Hepatocyte (in vitro differentiated cells): ENCODE measurements at regions not wholly inside any gene's neighbourhood (a gene's known extent, or its start where the extent isn't known, plus 50 kb on each side); places are given as distances from the start of the nearest gene placed in this dataset.

ENCODE experiments used
- DNase-seq: peaks from one replicate; pipeline ENCODE4 v3.0.0-alpha.2; 2016; ENCODE audit warnings: low spot score
- H2AFZ ChIP-seq: fragments of 200-600 bp; sonication (generic); 2 replicates; pipeline ENCODE4 v1.6.0; 2016; ENCODE audit warnings: antibody characterized with exemption, mild to moderate bottlenecking
- H3K27ac ChIP-seq: fragments of 200-600 bp; sonication (generic); 2 replicates; pipeline ENCODE4 v1.5.1; 2016; ENCODE audit warnings: mild to moderate bottlenecking
- H3K27me3 ChIP-seq: fragments of 200-600 bp; sonication (generic); 2 replicates; pipeline ENCODE4 v1.6.1; 2016
- H3K36me3 ChIP-seq: fragments of 200-600 bp; sonication (generic); replicated peaks from 2 replicates; pipeline ENCODE4 v1.5.1; 2016; ENCODE audit warnings: low read depth; ENCODE audit not compliant: insufficient read depth
- H3K4me1 ChIP-seq: fragments of 200-600 bp; sonication (generic); 2 replicates; pipeline ENCODE4 v1.5.1; 2016; ENCODE audit warnings: mild to moderate bottlenecking, moderate library complexity; ENCODE audit not compliant: insufficient read depth
- H3K4me2 ChIP-seq: fragments of 200-600 bp; sonication (generic); 2 replicates; pipeline ENCODE4 v1.6.0; 2016
- H3K4me3 ChIP-seq: fragments of 200-600 bp; sonication (generic); 2 replicates; pipeline ENCODE4 v1.5.1; 2016; ENCODE audit warnings: mild to moderate bottlenecking
- H3K79me2 ChIP-seq: fragments of 200-600 bp; sonication (generic); 2 replicates; pipeline ENCODE4 v1.6.0; 2017; ENCODE audit warnings: mild to moderate bottlenecking
- H3K9me2 ChIP-seq: fragments of 200-600 bp; sonication (generic); replicated peaks from 2 replicates; pipeline ENCODE4 v1.6.0; 2017; ENCODE audit warnings: mild to moderate bottlenecking; ENCODE audit not compliant: insufficient read depth
- H3K9me3 ChIP-seq: fragments of 200-600 bp; sonication (generic); 2 replicates; pipeline ENCODE4 v1.5.1; 2016; ENCODE audit warnings: low read depth, mild to moderate bottlenecking
- H4K20me1 ChIP-seq: fragments of 200-600 bp; sonication (generic); 2 replicates; pipeline ENCODE4 v1.6.0; 2016; ENCODE audit warnings: mild to moderate bottlenecking; ENCODE audit not compliant: insufficient read depth, poor library complexity, severe bottlenecking
- CTCF ChIP-seq: fragments of 200-600 bp; sonication (generic); IDR thresholded peaks from 2 replicates; pipeline ENCODE4 v1.5.1; 2016; ENCODE audit warnings: antibody characterized with exemption, mild to moderate bottlenecking; ENCODE audit not compliant: poor library complexity
- EZH2 ChIP-seq: fragments of 200-600 bp; sonication (generic); IDR thresholded peaks from 2 replicates; pipeline ENCODE4 v1.6.1; 2016; ENCODE audit warnings: antibody characterized with exemption, mild to moderate bottlenecking, borderline replicate concordance
- EZH2phosphoT487 ChIP-seq: fragments of 200-600 bp; sonication (generic); IDR thresholded peaks from one replicate; pipeline ENCODE4 v1.6.1; 2018; ENCODE audit warnings: antibody characterized with exemption, mild to moderate bottlenecking, low read depth, moderate library complexity; ENCODE audit not compliant: unreplicated experiment, severe bottlenecking
- WGBS: methylation state at CpG from one replicate; pipeline ENCODE4 v1.1.6; 2016; ENCODE audit warnings: low lambda C conversion rate; ENCODE audit errors: missing lambda C conversion rate; 5-methylcytosine and 5-hydroxymethylcytosine counted together

GRCh38 chr7:46164629-46165028, 243.6 kb upstream of the IGFBP3 start:
- Histone ChIP-seq H3K4me2 (no peak overlapping the region), H3K27ac (no peak overlapping the region), H4K20me1 (no peaks in the 10 kb centered on the region), H3K9me2 (no peaks in the 10 kb centered on the region), H2AFZ (no peak overlapping the region), H3K4me1 (no peaks in the 10 kb centered on the region), H3K27me3 (no peaks in the 10 kb centered on the region), H3K79me2 (no peaks in the 10 kb centered on the region), H3K9me3 (no peaks in the 10 kb centered on the region), H3K36me3 (no peaks in the 10 kb centered on the region), H3K4me3 (no peak overlapping the region)
- WGBS = 93% methylated on average over 1 of the region's 1 CpG
- no peak for TF ChIP-seq EZH2
- TF ChIP-seq EZH2phosphoT487 = no peak
- TF ChIP-seq CTCF = no peak
- DNase-seq = no peak

- Histone ChIP-seq H3K9me2 (no peaks in the 10 kb centered on the region), H3K36me3 (no peaks in the 10 kb centered on the region), H3K27ac (no peak overlapping the region), H3K4me3 (no peak overlapping the region), H4K20me1 (no peaks in the 10 kb centered on the region), H3K79me2 (no peaks in the 10 kb centered on the region), H3K27me3 (no peaks in the 10 kb centered on the region), H3K9me3 (no peaks in the 10 kb centered on the region), H3K4me1 (no peaks in the 10 kb centered on the region), H2AFZ (no peak overlapping the region), H3K4me2 (no peak overlapping the region)
- 89% methylated on average over 1 of the region's 1 CpG for WGBS
- TF ChIP-seq EZH2 (no peak), EZH2phosphoT487 (no peak), CTCF (no peak)
- DNase-seq = no peak
Measured at GRCh38 chr7:46163246-46163645, 242.2 kb upstream of the IGFBP3 start.

GRCh38 chr7:46162609-46163008, 241.5 kb upstream of the IGFBP3 start:
- H2AFZ ChIP-seq = no peak overlapping the region
- no peaks in the 10 kb centered on the region for H3K79me2 ChIP-seq
- no peaks in the 10 kb centered on the region for H3K9me2 ChIP-seq
- H4K20me1 ChIP-seq = no peaks in the 10 kb centered on the region
- no peaks in the 10 kb centered on the region for H3K36me3 ChIP-seq
- no peaks in the 10 kb centered on the region for H3K4me1 ChIP-seq
- 85% methylated on average over 3 of the region's 3 CpGs for WGBS
- H3K9me3 ChIP-seq = no peaks in the 10 kb centered on the region
- H3K27ac ChIP-seq = no peak overlapping the region
- no peak for DNase-seq
- TF ChIP-seq EZH2phosphoT487 = no peak
- TF ChIP-seq EZH2 = no peak
- no peaks in the 10 kb centered on the region for H3K27me3 ChIP-seq
- H3K4me3 ChIP-seq = no peak overlapping the region
- H3K4me2 ChIP-seq = no peak overlapping the region

- Histone ChIP-seq H3K27ac (no peak overlapping the region), H4K20me1 (no peaks in the 10 kb centered on the region)
Measured at GRCh38 chr7:46160861-46161260, 239.8 kb upstream of the IGFBP3 start.

More at GRCh38 chr7:46160861-46161260, 239.8 kb upstream of the IGFBP3 start:
- Histone ChIP-seq H3K79me2 (no peaks in the 10 kb centered on the region), H2AFZ (no peak overlapping the region), H3K27me3 (no peaks in the 10 kb centered on the region), H3K9me3 (no peaks in the 10 kb centered on the region), H3K36me3 (no peaks in the 10 kb centered on the region), H3K4me1 (peaks cover 5% of the 10 kb centered on the region), H3K4me3 (no peak overlapping the region), H3K9me2 (no peaks in the 10 kb centered on the region), H3K4me2 (no peak overlapping the region)
- no peak for DNase-seq
- WGBS = 95% methylated on average over 7 of the region's 7 CpGs
- no peak for TF ChIP-seq EZH2
- TF ChIP-seq CTCF = no peak
- no peak for TF ChIP-seq EZH2phosphoT487
